AG09319 (cell line): ENCODE measurements at regions not wholly inside any gene's neighbourhood (a gene's known extent, or its start where the extent isn't known, plus 50 kb on each side); places are given as distances from the start of the nearest gene placed in this dataset.

Experiments
- DNase-seq: peaks from one replicate; pipeline ENCODE4 v3.0.0-alpha.2; 2010; ENCODE audit warnings: low read depth; ENCODE audit errors: extremely low read depth
- CTCF ChIP-seq: IDR thresholded peaks from 2 replicates; pipeline ENCODE4 v1.5.1; 2011; ENCODE audit warnings: low read depth, mild to moderate bottlenecking, inconsistent platforms, low read length, moderate library complexity

GRCh38 chr2:7971248-7971647 is 710.6 kb upstream of the ID2 start:
- DNase-seq = no peak
- TF ChIP-seq CTCF = no peak

GRCh38 chr2:7971841-7972240 is 710.0 kb upstream of the ID2 start:
- no peak for TF ChIP-seq CTCF
- no peak for DNase-seq

- DNase-seq = no peak
- TF ChIP-seq CTCF = no peak
Measured at GRCh38 chr2:7972670-7973069, 709.2 kb upstream of the ID2 start.

- TF ChIP-seq CTCF = no peak
- no peak for DNase-seq
Measured at GRCh38 chr2:7973801-7974480, 707.9 kb upstream of the ID2 start.

- no peak for TF ChIP-seq CTCF
- DNase-seq = no peak
Measured at GRCh38 chr2:7974936-7975335, 706.9 kb upstream of the ID2 start.

- no peak for TF ChIP-seq CTCF
Measured at GRCh38 chr2:7976206-7976605, 705.6 kb upstream of the ID2 start.

GRCh38 chr2:7977981-7978380 is 703.9 kb upstream of the ID2 start:
- no peak for TF ChIP-seq CTCF
- no peak for DNase-seq

More at GRCh38 chr2:7976206-7976605, 705.6 kb upstream of the ID2 start:
- no peak for DNase-seq
